Thyroid gland (tissue), 4 donors: ENCODE measurements at regions not wholly inside any gene's neighbourhood (a gene's known extent, or its start where the extent isn't known, plus 50 kb on each side); places are given as distances from the start of the nearest gene placed in this dataset.

Source experiments
- POLR2A ChIP-seq, 2 donors: fragments of 450-650 bp; IDR thresholded peaks; one replicate each; pipeline ENCODE4 v1.6.1; 2017; ENCODE audit warnings: antibody characterized with exemption in 2 of 2, mild to moderate bottlenecking in 2 of 2, moderate library complexity in 1 of 2
- TF ChIP-seq, protein P1 (sequence below), 6 experiments: fragments of 200-600 bp in 3 of 6; fragments of 450-650 bp in 3 of 6; sonication (generic) in 3 of 6; IDR thresholded peaks; one replicate each; pipeline ENCODE4 v1.5.1; 2016 to 2019; ENCODE audit warnings: antibody characterized with exemption in 6 of 6, mild to moderate bottlenecking in 2 of 6, inconsistent platforms in 1 of 6, moderate library complexity in 1 of 6

- TF ChIP-seq, protein P1, sequence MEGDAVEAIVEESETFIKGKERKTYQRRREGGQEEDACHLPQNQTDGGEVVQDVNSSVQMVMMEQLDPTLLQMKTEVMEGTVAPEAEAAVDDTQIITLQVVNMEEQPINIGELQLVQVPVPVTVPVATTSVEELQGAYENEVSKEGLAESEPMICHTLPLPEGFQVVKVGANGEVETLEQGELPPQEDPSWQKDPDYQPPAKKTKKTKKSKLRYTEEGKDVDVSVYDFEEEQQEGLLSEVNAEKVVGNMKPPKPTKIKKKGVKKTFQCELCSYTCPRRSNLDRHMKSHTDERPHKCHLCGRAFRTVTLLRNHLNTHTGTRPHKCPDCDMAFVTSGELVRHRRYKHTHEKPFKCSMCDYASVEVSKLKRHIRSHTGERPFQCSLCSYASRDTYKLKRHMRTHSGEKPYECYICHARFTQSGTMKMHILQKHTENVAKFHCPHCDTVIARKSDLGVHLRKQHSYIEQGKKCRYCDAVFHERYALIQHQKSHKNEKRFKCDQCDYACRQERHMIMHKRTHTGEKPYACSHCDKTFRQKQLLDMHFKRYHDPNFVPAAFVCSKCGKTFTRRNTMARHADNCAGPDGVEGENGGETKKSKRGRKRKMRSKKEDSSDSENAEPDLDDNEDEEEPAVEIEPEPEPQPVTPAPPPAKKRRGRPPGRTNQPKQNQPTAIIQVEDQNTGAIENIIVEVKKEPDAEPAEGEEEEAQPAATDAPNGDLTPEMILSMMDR (IDR thresholded peaks at IDR 0.05) = peak in 4 of 6 experiments; percentile 49 to 59 (median 52)
- no peak for TF ChIP-seq POLR2A (IDR thresholded peaks at IDR 0.05)
These were observed 122.4 kb downstream of the MRPL14 start for GRCh38 chr6:44004625-44005506.
